ENCODE measurements at regions not wholly inside any gene's neighbourhood (a gene's known extent, or its start where the extent isn't known, plus 50 kb on each side); places are given as distances from the start of the nearest gene placed in this dataset.

DNA sequence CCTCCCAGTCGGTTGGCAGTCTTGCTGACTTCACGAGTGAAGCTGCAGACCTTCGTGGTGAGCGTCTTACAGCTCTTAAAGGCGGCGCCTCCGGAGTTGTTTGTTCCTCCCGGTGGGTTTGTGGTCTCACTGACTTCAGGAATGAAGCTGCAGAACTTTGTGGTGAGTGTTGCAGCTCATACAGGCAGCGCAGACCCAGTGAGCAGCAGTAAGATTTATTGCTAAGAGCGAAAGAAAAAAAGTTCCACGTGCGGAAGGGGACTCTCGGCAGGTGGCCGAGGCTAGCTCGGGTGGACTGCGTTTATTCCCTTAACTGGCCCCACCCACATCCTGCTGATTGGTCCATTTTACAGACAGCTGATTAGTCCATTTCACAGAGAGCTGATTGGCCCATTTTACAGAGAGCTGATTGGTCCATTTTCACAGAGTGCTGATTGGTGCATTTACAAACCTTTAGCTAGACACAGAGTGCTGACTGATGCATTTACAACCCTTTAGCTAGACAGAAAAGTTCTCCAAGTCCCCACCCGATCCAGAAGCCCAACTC, 240.3 kb downstream of the LRATD1 start:
- TF ChIP-seq, protein P1, sequence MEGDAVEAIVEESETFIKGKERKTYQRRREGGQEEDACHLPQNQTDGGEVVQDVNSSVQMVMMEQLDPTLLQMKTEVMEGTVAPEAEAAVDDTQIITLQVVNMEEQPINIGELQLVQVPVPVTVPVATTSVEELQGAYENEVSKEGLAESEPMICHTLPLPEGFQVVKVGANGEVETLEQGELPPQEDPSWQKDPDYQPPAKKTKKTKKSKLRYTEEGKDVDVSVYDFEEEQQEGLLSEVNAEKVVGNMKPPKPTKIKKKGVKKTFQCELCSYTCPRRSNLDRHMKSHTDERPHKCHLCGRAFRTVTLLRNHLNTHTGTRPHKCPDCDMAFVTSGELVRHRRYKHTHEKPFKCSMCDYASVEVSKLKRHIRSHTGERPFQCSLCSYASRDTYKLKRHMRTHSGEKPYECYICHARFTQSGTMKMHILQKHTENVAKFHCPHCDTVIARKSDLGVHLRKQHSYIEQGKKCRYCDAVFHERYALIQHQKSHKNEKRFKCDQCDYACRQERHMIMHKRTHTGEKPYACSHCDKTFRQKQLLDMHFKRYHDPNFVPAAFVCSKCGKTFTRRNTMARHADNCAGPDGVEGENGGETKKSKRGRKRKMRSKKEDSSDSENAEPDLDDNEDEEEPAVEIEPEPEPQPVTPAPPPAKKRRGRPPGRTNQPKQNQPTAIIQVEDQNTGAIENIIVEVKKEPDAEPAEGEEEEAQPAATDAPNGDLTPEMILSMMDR (IDR thresholded peaks at IDR 0.05; ENCODE audit: insufficient read depth, low read length), result no peak

DNA sequence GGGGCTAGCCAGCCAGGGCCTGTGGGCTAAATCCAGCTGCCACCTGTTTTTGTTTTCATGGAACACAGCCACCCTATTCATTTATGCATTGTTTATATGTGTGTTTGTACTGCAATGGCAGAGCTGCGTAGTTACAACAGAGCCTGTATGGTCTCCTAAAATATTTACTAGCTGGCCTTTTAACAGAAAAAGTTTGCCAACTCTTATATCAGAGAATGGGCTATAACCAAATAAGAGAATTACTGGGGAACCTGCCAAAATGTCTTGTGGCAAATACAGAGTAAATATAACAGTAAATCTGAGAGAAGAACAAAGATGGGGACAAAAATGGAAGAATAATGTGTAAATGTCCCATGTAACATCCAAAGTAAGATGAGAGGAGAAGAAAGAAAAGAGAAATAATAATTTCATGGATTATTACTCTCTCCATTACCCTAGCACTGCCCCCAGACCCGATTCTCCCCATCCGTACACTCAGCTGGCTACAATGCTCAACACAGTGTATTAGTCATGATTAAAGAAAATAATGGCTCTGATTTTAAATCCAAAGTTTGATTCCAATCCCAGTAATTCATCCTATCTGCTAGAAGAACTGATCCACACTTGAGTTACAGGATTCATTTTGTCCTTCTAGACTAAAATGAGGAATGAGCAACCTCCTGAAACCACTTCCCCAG, 249.3 kb downstream of the LRATD1 start:
- no peak for DNase-seq (ENCODE audit: low read depth)
- TF ChIP-seq, protein P1 (IDR thresholded peaks at IDR 0.05; ENCODE audit: insufficient read depth, low read length), result no peak
- H3K4me3 ChIP-seq (ENCODE audit: low read depth, low read length), result no peak overlapping the region

More for the DNA sequence above, 240.3 kb downstream of the LRATD1 start:
- no peak for DNase-seq (ENCODE audit: low read depth)
- no peak overlapping the region for H3K4me3 ChIP-seq (ENCODE audit: low read depth, low read length)

DNA sequence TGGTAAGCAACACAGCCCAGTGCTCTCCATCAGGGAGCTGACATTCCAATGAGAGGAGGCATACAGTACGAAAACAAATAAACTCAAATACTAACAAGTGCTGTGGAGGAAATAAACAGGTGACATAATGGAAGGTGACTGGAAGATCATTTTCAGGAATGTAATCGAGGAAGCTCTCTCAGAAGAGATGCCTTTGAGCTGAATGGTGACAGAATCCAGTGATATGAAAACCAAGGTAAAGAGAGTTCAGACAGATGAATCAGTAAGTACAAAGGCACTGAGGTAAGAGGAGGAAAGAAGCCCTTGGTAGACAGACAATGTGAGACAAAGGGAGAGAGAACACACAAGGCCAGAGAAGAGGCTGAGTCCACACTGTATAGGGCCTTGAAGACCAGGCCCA, 252.1 kb downstream of the LRATD1 start:
- H3K4me3 ChIP-seq (ENCODE audit: low read depth, low read length), result no peak overlapping the region
- DNase-seq (ENCODE audit: low read depth), result no peak
- TF ChIP-seq, protein P1 (IDR thresholded peaks at IDR 0.05; ENCODE audit: insufficient read depth, low read length), result no peak

DNA sequence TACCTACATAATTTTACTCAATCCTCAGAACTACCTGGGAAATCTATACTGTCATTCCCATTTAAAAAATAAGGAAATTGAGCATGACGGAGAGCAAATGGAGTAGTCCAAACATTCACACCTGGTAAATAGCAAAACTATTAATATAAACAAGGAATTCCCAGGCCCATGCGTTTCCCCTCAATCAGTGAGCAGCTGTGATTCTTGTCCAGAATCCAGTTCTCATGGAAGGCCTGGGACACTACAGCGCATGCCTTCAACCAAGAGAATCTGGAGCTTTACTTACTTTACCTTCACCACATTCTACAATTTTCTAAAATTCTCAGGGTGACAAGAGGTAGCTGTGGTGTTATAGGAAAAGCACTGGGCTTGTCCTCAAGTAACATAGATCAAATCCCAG, 259.0 kb downstream of the LRATD1 start:
- DNase-seq (ENCODE audit: low read depth), result no peak
- TF ChIP-seq, protein P1 (IDR thresholded peaks at IDR 0.05; ENCODE audit: insufficient read depth, low read length), result no peak
- H3K4me3 ChIP-seq (ENCODE audit: low read depth, low read length), result no peak overlapping the region

DNA sequence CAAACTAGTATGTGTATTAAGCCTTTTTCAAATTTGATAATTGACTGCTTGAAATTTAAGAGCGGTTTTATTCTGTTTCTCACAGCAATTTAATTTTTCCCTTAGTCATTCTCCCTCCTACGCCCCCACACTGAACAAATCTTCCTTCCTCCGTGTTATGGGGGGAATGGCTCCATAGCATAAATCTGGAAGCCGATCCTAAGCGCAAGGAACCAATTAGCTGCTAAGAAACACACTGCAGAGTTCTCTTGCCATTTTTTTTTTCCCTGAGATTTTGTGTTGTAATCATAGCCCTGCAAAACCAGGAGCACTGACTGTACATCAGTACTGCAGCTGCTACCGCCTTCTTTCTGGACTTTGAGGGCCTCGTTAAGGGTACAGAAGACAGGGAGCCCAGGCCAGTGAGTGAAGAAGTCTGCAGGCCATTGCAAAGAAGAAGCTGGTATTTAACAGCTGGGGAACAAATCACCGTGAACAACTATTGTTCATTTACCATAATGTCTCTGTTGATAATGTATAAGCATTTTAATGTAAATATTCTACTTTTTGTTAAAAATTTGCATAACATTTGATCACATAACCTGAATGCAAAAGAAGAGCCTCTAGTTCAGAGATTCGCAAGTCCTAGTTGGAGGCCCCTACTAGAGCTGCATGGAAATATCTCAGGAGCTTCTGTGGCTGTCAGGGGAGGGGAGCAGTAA, 264.0 kb downstream of the LRATD1 start:
- no peak for DNase-seq (ENCODE audit: low read depth)
- H3K4me3 ChIP-seq (ENCODE audit: low read depth, low read length), result no peak overlapping the region
- TF ChIP-seq, protein P1 (IDR thresholded peaks at IDR 0.05; ENCODE audit: insufficient read depth, low read length), result no peak

DNA sequence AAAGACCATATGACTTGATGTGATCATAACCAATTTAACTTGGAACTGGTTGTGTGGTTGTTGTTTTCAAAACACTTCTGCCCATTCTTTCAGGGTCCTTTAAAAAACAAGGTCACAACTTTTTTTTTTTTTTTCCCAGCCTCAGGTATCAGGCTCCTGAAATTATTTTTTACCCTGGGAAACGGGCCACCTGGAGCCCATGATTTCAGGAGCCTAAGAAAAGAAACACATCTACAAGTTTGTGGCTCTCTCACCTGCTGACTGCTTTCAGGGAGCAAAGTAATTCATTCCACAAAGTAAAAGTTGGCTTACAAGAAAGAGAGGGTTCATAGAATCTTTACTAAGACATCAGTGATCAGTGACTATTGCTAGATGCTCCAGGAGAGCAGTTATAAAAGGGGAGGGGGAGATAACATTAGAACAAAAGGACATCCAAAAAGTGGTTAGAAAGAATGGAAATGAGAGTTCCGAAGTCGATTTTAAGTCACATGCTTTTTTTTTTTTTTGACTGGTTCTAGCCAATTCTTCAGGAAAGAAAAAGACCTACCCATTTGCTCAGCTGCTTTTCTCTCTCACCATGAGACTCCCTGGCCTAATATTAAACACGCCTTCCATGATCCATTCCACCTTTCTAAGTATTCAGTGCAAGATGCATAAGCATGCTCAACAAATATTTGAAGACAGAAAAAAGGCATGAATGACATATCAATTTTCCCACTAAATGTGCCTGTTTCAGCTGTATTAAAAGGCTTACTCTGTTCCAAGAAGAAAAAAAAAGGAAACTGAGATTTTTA, 267.3 kb downstream of the LRATD1 start:
- no peak for DNase-seq (ENCODE audit: low read depth)
- TF ChIP-seq, protein P1 (IDR thresholded peaks at IDR 0.05; ENCODE audit: insufficient read depth, low read length), result no peak

More for the DNA sequence above, 267.3 kb downstream of the LRATD1 start:
- H3K4me3 ChIP-seq (ENCODE audit: low read depth, low read length), result no peak overlapping the region

Data from fibroblast of the aortic adventitia (primary cell).